ENCODE measurements at regions not wholly inside any gene's neighbourhood (a gene's known extent, or its start where the extent isn't known, plus 50 kb on each side); places are given as distances from the start of the nearest gene placed in this dataset.

- TF ChIP-seq CTCF (IDR thresholded peaks at IDR 0.05) (no peak), POLR2AphosphoS5 (IDR thresholded peaks at IDR 0.05) (no peak), POLR2A (IDR thresholded peaks at IDR 0.05) (no peak)
These were observed 82.5 kb downstream of the KCTD15 start for GRCh38 chr19:33878910-33879810.

Measured in prostate gland (tissue), 2 donors.